ENCODE measurements at regions not wholly inside any gene's neighbourhood (a gene's known extent, or its start where the extent isn't known, plus 50 kb on each side); places are given as distances from the start of the nearest gene placed in this dataset.
"Not testable (repeated sequence)": the region's sequence is repeated elsewhere in the genome, so short reads cannot be mapped to it uniquely, and the experiment has no call there.

DNA sequence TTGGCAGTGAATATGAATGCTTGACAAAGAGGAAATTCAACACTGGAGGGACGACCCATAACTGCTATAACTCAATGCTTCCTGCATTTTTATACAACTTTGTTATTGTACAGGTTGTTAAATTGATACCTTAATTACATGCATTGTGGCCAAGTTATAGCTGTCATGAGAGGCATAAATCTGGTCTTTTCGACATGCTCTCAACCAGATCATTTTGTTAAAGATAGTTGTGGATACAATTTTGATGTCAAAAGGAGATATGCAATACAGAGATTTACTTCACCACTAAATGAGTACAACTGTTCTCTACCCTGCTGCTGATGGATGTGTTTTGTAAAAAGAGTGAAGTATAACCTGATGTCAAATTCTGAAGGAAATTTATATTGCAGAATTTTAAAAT lies 946.0 kb downstream of the GALC start:
- Mint-ChIP-seq H3K27ac (no peak overlapping the region), H3K9me3 (ENCODE audit: low read depth) (peaks cover 6% of the 10 kb centered on the region), H3K36me3 (no peaks in the 10 kb centered on the region), H3K4me3 (no peak overlapping the region), H3K27me3 (peaks cover 2% of the 10 kb centered on the region), H3K4me1 (ENCODE audit: low read depth) (no peaks in the 10 kb centered on the region)

GRCh38 chr14:87045956-87046355 lies 947.0 kb downstream of the GALC start:
- Mint-ChIP-seq H3K4me3 (no peak overlapping the region), H3K4me1 (ENCODE audit: low read depth) (no peaks in the 10 kb centered on the region), H3K9me3 (ENCODE audit: low read depth) (peaks cover 6% of the 10 kb centered on the region), H3K36me3 (no peaks in the 10 kb centered on the region), H3K27ac (no peak overlapping the region), H3K27me3 (peaks cover 2% of the 10 kb centered on the region)

DNA sequence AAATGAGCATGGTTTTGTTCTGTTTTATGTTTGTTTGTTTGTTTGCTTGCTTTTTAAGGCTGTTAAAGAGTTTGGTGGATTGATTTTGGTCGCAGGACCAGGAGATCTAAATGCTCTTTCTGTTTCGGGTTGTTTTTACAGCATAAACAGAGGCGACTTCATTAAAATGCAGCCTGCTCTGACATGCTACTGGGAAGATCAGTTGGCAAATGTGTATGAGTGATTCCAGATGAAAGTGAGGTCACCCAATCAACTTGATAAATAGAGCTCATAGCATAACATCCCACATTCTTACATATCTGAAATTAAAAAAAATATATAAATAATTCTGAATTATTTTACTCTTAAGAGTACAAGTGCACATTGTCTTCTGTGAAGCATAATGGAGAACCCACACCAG lies 947.7 kb downstream of the GALC start:
- Mint-ChIP-seq H3K27ac (no peak overlapping the region), H3K27me3 (no peaks in the 10 kb centered on the region), H3K9me3 (ENCODE audit: low read depth) (peaks cover 6% of the 10 kb centered on the region), H3K36me3 (no peaks in the 10 kb centered on the region), H3K4me3 (no peak overlapping the region), H3K4me1 (ENCODE audit: low read depth) (no peaks in the 10 kb centered on the region)

- no peak overlapping the region for H3K27ac Mint-ChIP-seq
- no peaks in the 10 kb centered on the region for H3K4me1 Mint-ChIP-seq (ENCODE audit: low read depth)
- no peaks in the 10 kb centered on the region for H3K36me3 Mint-ChIP-seq
- H3K9me3 Mint-ChIP-seq (ENCODE audit: low read depth) = peaks cover 9% of the 10 kb centered on the region
- H3K4me3 Mint-ChIP-seq = no peak overlapping the region
- no peaks in the 10 kb centered on the region for H3K27me3 Mint-ChIP-seq
Measured at GRCh38 chr14:87044807-87045206, 948.2 kb downstream of the GALC start.

DNA sequence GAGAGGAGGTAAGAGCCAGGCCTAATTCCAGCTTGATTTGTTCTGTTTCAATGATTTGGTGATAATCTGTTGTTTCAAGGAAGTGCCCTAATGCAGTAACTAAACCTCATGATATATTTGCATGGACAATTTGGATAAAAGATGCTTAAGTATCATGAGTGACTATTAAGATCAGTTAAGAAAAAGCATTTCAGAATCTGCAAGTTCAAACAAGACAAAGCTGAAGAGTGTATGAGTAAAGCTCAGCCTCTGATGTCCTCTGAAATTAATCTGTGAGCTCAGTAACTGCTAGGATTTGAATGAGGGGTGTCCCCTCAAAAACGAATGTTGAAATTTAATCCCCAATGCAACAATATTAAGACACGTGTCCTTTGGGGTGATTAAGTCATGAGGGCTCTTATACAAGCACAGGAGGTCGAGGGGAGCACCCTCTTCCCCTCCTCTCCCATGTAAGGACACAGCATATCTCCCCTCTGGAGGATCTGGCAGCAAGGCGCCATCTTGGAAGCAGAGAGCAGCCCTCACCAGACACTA lies 949.2 kb downstream of the GALC start:
- no peak overlapping the region for H3K27ac Mint-ChIP-seq
- H3K4me3 Mint-ChIP-seq = no peak overlapping the region
- peaks cover 9% of the 10 kb centered on the region for H3K9me3 Mint-ChIP-seq (ENCODE audit: low read depth)

GRCh38 chr14:87042354-87042753 lies 950.6 kb downstream of the GALC start:
- H3K36me3 Mint-ChIP-seq = no peaks in the 10 kb centered on the region
- peaks cover 9% of the 10 kb centered on the region for H3K9me3 Mint-ChIP-seq (ENCODE audit: low read depth)
- no peak overlapping the region for H3K4me3 Mint-ChIP-seq
- no peak overlapping the region for H3K27ac Mint-ChIP-seq
- H3K27me3 Mint-ChIP-seq = no peaks in the 10 kb centered on the region
- no peaks in the 10 kb centered on the region for H3K4me1 Mint-ChIP-seq (ENCODE audit: low read depth)

More for the DNA sequence above, 949.2 kb downstream of the GALC start:
- Mint-ChIP-seq H3K27me3 (no peaks in the 10 kb centered on the region), H3K4me1 (ENCODE audit: low read depth) (no peaks in the 10 kb centered on the region), H3K36me3 (no peaks in the 10 kb centered on the region)

DNA sequence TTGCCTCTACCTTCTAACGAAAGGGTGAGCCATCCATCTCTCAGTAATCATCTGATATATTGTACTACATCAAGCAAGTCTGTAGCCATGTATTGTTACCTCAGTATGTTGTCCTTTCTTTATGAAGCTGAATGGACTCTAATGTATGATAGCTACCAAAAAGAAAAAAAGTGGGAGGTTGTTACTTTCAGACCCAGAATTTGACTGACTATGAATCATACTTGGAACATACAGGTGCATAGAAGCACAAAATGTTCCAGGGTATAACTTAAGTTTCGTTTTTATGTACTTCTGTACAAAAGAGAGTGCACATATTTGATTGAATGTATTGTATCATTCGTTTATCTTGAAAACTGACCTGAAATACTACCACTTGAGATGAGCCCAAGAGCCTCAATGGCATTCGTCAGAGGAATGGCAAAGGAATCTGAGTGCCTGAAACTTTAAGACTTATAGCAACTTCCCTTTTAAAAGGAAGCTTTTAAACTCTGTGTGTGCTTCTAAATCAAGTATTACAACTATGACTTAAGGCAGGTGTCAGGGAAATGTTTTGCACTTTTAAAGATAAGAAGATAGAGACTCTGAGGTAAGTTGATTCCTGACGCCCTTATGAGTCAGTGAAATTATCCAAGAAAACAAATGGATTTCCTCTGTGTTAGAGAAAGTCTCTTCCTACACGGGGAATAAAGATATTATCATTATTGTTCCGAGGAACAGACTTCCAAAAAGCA lies 951.5 kb downstream of the GALC start:
- Mint-ChIP-seq H3K27ac (no peak overlapping the region), H3K9me3 (ENCODE audit: low read depth) (peaks cover 3% of the 10 kb centered on the region), H3K27me3 (no peaks in the 10 kb centered on the region), H3K4me1 (ENCODE audit: low read depth) (no peaks in the 10 kb centered on the region), H3K36me3 (no peaks in the 10 kb centered on the region), H3K4me3 (no peak overlapping the region)

DNA sequence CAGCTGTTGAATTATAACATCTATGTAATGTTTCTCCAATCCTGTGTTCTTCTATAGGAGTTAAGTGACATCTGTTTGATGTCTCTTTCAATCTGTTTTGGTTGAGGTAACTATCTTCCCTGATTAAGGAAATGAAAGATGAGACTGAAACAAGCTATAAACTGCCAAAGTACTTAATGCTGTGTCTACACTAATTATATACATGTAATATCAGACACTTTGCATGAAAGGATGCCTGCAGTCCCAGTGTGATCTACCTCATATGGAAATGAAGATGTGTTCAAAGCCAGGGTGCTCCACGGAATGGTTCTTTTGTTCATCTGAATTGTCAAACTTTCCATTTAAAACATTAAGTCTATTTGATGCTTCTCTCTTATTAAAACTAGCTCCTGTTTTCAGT lies 958.3 kb downstream of the GALC start:
- H3K4me3 Mint-ChIP-seq = no peak overlapping the region
- no peaks in the 10 kb centered on the region for H3K27me3 Mint-ChIP-seq
- no peaks in the 10 kb centered on the region for H3K36me3 Mint-ChIP-seq
- H3K4me1 Mint-ChIP-seq (ENCODE audit: low read depth) = no peaks in the 10 kb centered on the region
- H3K9me3 Mint-ChIP-seq (ENCODE audit: low read depth) = no peaks in the 10 kb centered on the region
- H3K27ac Mint-ChIP-seq = no peak overlapping the region

GRCh38 chr14:87030197-87030596 lies 962.8 kb downstream of the GALC start:
- H3K36me3 Mint-ChIP-seq = no peaks in the 10 kb centered on the region
- no peaks in the 10 kb centered on the region for H3K27me3 Mint-ChIP-seq
- H3K9me3 Mint-ChIP-seq (ENCODE audit: low read depth) = no peaks in the 10 kb centered on the region
- H3K4me1 Mint-ChIP-seq (ENCODE audit: low read depth) = no peaks in the 10 kb centered on the region
- no peak overlapping the region for H3K27ac Mint-ChIP-seq
- H3K4me3 Mint-ChIP-seq = no peak overlapping the region

GRCh38 chr14:87020106-87020505 lies 972.9 kb downstream of the GALC start:
- not testable (repeated sequence) for H3K27me3 Mint-ChIP-seq; H3K9me3 Mint-ChIP-seq (ENCODE audit: low read depth); H3K27ac Mint-ChIP-seq; H3K36me3 Mint-ChIP-seq; H3K4me1 Mint-ChIP-seq (ENCODE audit: low read depth); H3K4me3 Mint-ChIP-seq

DNA sequence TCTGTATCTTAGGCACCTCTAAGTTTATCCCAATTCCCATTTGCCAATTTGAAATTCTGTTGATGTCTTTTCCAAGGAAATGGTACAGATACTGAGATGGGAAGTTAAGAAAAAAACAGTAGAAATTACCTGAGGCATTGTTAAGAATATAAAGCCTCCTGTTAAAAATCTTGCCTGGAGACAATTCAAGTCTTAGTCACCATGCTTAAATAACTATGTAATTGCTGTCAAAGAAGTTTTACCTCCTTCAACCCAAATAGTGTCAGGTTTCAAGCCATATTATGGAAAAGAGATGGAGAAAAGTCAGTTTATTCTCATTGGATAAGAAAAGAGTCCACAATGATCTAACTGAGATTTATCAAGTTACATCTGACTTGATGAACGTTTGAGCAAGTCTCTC lies 974.7 kb downstream of the GALC start:
- H3K27ac Mint-ChIP-seq = no peak overlapping the region
- no peaks in the 10 kb centered on the region for H3K36me3 Mint-ChIP-seq
- no peaks in the 10 kb centered on the region for H3K27me3 Mint-ChIP-seq
- peaks cover 6% of the 10 kb centered on the region for H3K9me3 Mint-ChIP-seq (ENCODE audit: low read depth)
- no peaks in the 10 kb centered on the region for H3K4me1 Mint-ChIP-seq (ENCODE audit: low read depth)
- H3K4me3 Mint-ChIP-seq = no peak overlapping the region

- Mint-ChIP-seq H3K4me1 (ENCODE audit: low read depth) (no peaks in the 10 kb centered on the region), H3K36me3 (no peaks in the 10 kb centered on the region), H3K4me3 (no peak overlapping the region), H3K9me3 (ENCODE audit: low read depth) (peaks cover 6% of the 10 kb centered on the region), H3K27me3 (no peaks in the 10 kb centered on the region), H3K27ac (no peak overlapping the region)
Measured at GRCh38 chr14:87017335-87017734, 975.6 kb downstream of the GALC start.

DNA sequence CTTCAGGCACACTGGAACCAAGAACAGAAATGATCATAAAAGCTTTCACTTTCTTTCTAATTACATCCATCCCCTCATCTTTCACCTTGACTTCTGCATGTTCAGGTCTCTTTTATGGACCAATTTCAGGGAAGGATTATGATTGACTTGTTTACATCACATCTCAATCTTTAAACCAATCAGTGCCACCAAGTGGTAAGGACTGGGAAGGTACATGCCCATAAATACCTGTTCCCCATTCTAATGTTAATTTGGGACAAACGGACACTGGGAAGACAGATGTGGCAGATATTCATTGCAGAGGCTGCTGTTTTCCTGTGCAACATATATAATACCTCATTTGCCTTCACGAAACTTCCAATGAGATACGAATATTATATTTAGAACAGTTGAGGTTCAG lies 978.1 kb downstream of the GALC start:
- Mint-ChIP-seq H3K4me1 (ENCODE audit: low read depth) (no peaks in the 10 kb centered on the region), H3K4me3 (no peak overlapping the region), H3K36me3 (no peaks in the 10 kb centered on the region), H3K9me3 (ENCODE audit: low read depth) (no peaks in the 10 kb centered on the region), H3K27ac (no peak overlapping the region), H3K27me3 (no peaks in the 10 kb centered on the region)

- H3K9me3 Mint-ChIP-seq (ENCODE audit: low read depth) = no peaks in the 10 kb centered on the region
- no peak overlapping the region for H3K27ac Mint-ChIP-seq
- H3K27me3 Mint-ChIP-seq = no peaks in the 10 kb centered on the region
- no peak overlapping the region for H3K4me3 Mint-ChIP-seq
- no peaks in the 10 kb centered on the region for H3K36me3 Mint-ChIP-seq
- H3K4me1 Mint-ChIP-seq (ENCODE audit: low read depth) = no peaks in the 10 kb centered on the region
Measured at GRCh38 chr14:87013583-87013982, 979.4 kb downstream of the GALC start.

- no peaks in the 10 kb centered on the region for H3K27me3 Mint-ChIP-seq
- no peak overlapping the region for H3K4me3 Mint-ChIP-seq
- H3K36me3 Mint-ChIP-seq = no peaks in the 10 kb centered on the region
- no peaks in the 10 kb centered on the region for H3K9me3 Mint-ChIP-seq (ENCODE audit: low read depth)
- H3K4me1 Mint-ChIP-seq (ENCODE audit: low read depth) = no peaks in the 10 kb centered on the region
- H3K27ac Mint-ChIP-seq = no peak overlapping the region
Measured at GRCh38 chr14:87008965-87009364, 984.0 kb downstream of the GALC start.

GRCh38 chr14:87005280-87005679 lies 987.7 kb downstream of the GALC start:
- Mint-ChIP-seq H3K4me1 (ENCODE audit: low read depth) (no peaks in the 10 kb centered on the region), H3K27ac (no peak overlapping the region), H3K4me3 (no peak overlapping the region), H3K36me3 (no peaks in the 10 kb centered on the region), H3K27me3 (no peaks in the 10 kb centered on the region), H3K9me3 (ENCODE audit: low read depth) (no peaks in the 10 kb centered on the region)
